ENCODE measurements at regions not wholly inside any gene's neighbourhood (a gene's known extent, or its start where the extent isn't known, plus 50 kb on each side); places are given as distances from the start of the nearest gene placed in this dataset.

DNA sequence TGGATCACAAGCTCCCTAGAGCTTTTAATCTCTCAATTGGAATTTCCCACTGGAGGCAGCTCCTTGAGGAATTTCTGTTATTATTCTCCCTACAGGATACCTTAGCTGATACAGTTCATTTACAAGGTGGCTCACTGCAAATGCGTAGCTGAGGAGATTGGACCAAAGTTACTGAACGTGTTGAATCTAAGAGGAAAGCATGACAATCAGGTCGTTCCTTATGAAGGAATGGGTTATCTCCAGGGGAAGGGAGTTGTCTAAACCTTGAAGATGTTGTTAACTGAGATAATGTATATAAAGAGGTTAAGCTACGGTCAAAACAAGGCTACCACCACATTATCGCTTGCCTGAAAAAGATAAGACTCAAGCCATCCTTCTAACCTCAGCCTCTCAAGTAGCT, 105.8 kb upstream of the TBX3 start:
- Histone ChIP-seq H3K79me2 (ENCODE audit: insufficient read depth, low read length) (no peaks in the 10 kb centered on the region), H3K36me3 (ENCODE audit: insufficient read depth, low read length) (no peaks in the 10 kb centered on the region), H3K4me2 (ENCODE audit: low read length) (no peak overlapping the region), H4K20me1 (ENCODE audit: insufficient read depth, low read length) (no peaks in the 10 kb centered on the region), H3K27ac (ENCODE audit: low read depth, low read length, poor library complexity, severe bottlenecking) (no peak overlapping the region), H3F3A (ENCODE audit: insufficient read depth, low read length) (no peaks in the 10 kb centered on the region), H3K27me3 (ENCODE audit: insufficient read depth, low read length) (no peaks in the 10 kb centered on the region), H3K9me3 (ENCODE audit: low read length) (no peaks in the 10 kb centered on the region), H3K9me2 (ENCODE audit: low read depth, low read length) (no peaks in the 10 kb centered on the region), H3K4me1 (ENCODE audit: insufficient read depth, low read length, severe bottlenecking) (no peaks in the 10 kb centered on the region), H3K9ac (ENCODE audit: low read length) (no peak overlapping the region), H3K4me3 (ENCODE audit: low read depth, low read length, poor library complexity, severe bottlenecking) (no peak overlapping the region), H2AFZ (ENCODE audit: low read length) (no peak overlapping the region)
- no peak for TF ChIP-seq EZH2 (IDR thresholded peaks at IDR 0.05; ENCODE audit: borderline replicate concordance, low read length)
- TF ChIP-seq, protein P1, sequence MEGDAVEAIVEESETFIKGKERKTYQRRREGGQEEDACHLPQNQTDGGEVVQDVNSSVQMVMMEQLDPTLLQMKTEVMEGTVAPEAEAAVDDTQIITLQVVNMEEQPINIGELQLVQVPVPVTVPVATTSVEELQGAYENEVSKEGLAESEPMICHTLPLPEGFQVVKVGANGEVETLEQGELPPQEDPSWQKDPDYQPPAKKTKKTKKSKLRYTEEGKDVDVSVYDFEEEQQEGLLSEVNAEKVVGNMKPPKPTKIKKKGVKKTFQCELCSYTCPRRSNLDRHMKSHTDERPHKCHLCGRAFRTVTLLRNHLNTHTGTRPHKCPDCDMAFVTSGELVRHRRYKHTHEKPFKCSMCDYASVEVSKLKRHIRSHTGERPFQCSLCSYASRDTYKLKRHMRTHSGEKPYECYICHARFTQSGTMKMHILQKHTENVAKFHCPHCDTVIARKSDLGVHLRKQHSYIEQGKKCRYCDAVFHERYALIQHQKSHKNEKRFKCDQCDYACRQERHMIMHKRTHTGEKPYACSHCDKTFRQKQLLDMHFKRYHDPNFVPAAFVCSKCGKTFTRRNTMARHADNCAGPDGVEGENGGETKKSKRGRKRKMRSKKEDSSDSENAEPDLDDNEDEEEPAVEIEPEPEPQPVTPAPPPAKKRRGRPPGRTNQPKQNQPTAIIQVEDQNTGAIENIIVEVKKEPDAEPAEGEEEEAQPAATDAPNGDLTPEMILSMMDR (IDR thresholded peaks at IDR 0.05; ENCODE audit: low read length): no peak

DNA sequence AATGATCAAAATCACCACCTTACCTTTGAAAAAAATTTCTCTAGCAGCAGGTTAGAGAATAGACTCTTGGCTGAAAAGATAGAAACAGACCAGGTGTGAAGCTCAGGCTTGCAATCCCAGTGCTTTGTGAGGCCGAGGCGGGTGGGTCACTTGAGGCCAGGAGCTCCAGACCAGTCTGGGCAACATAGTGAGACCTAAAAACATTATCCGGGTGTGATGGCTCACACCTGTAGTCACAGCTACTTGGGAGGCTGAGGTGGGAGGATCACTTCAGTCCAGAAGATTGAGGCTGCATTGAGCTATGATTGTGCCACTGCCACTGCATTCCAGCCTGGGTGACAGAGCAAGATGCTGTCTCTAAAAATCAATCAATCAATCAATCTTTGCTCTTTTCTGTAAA, 105.3 kb upstream of the TBX3 start:
- no peak for TF ChIP-seq EZH2 (IDR thresholded peaks at IDR 0.05; ENCODE audit: borderline replicate concordance, low read length)
- TF ChIP-seq, protein P1 (IDR thresholded peaks at IDR 0.05; ENCODE audit: low read length): no peak
- Histone ChIP-seq H3K9ac (ENCODE audit: low read length) (no peak overlapping the region), H2AFZ (ENCODE audit: low read length) (no peak overlapping the region), H3K4me1 (ENCODE audit: insufficient read depth, low read length, severe bottlenecking) (no peaks in the 10 kb centered on the region), H3K9me3 (ENCODE audit: low read length) (no peaks in the 10 kb centered on the region), H3F3A (ENCODE audit: insufficient read depth, low read length) (no peaks in the 10 kb centered on the region), H3K27ac (ENCODE audit: low read depth, low read length, poor library complexity, severe bottlenecking) (no peak overlapping the region), H3K36me3 (ENCODE audit: insufficient read depth, low read length) (no peaks in the 10 kb centered on the region), H4K20me1 (ENCODE audit: insufficient read depth, low read length) (no peaks in the 10 kb centered on the region), H3K27me3 (ENCODE audit: insufficient read depth, low read length) (no peaks in the 10 kb centered on the region), H3K4me3 (ENCODE audit: low read depth, low read length, poor library complexity, severe bottlenecking) (no peak overlapping the region), H3K4me2 (ENCODE audit: low read length) (no peak overlapping the region), H3K9me2 (ENCODE audit: low read depth, low read length) (no peaks in the 10 kb centered on the region), H3K79me2 (ENCODE audit: insufficient read depth, low read length) (no peaks in the 10 kb centered on the region)

DNA sequence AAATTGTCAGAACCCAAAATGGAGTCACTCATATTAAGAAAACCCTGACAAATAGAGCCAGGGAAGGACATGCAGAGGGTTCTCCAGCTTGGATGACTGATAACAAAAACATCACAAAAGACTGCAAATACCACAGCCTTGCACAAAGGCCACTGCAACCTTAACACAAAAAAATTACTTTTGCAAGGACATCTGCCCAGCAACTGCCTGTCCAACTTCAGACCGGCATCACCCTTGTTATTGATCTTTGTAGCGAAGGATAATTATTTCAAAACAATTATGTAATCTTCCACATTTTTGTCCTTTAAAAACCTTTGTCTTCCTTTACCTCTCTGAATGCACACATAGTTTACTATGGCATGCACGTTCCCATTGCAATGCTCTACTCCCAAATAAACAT, 100.6 kb upstream of the TBX3 start:
- Histone ChIP-seq H3K9ac (ENCODE audit: low read length) (no peak overlapping the region), H3K4me3 (ENCODE audit: low read depth, low read length, poor library complexity, severe bottlenecking) (no peak overlapping the region), H3K79me2 (ENCODE audit: insufficient read depth, low read length) (no peaks in the 10 kb centered on the region), H3K27me3 (ENCODE audit: insufficient read depth, low read length) (no peaks in the 10 kb centered on the region), H3F3A (ENCODE audit: insufficient read depth, low read length) (no peaks in the 10 kb centered on the region), H3K27ac (ENCODE audit: low read depth, low read length, poor library complexity, severe bottlenecking) (no peak overlapping the region), H3K4me2 (ENCODE audit: low read length) (no peak overlapping the region), H3K36me3 (ENCODE audit: insufficient read depth, low read length) (no peaks in the 10 kb centered on the region), H3K9me2 (ENCODE audit: low read depth, low read length) (no peaks in the 10 kb centered on the region), H3K4me1 (ENCODE audit: insufficient read depth, low read length, severe bottlenecking) (no peaks in the 10 kb centered on the region), H2AFZ (ENCODE audit: low read length) (no peak overlapping the region), H4K20me1 (ENCODE audit: insufficient read depth, low read length) (no peaks in the 10 kb centered on the region), H3K9me3 (ENCODE audit: low read length) (no peaks in the 10 kb centered on the region)
- TF ChIP-seq EZH2 (IDR thresholded peaks at IDR 0.05; ENCODE audit: borderline replicate concordance, low read length): no peak
- TF ChIP-seq, protein P1 (IDR thresholded peaks at IDR 0.05; ENCODE audit: low read length): no peak

Data from OCI-LY1 (cell line).